ENCODE measurements at regions not wholly inside any gene's neighbourhood (a gene's known extent, or its start where the extent isn't known, plus 50 kb on each side); places are given as distances from the start of the nearest gene placed in this dataset.

DNA sequence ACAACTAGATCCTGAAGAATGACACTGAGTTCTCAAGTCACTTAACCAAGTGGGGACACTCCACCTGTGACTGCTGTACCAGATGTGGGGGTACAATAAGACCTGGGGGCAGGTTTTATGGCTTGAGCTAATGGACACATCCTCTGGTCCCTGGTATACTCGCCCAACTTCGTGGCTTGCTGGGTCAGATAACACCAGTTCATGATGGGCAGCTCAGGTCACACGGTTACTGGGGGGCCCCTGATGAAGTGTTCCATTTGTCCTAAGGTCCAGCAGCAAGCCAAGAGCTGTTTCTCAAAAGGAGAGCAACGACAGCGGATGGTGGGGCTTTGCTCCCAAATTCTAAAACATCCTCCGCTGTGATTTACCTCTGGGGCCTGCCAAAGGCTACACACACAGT lies 1368.4 kb downstream of the BRD1 start:
- no peak for DNase-seq
- H3K4me1 ChIP-seq (ENCODE audit: control insufficient read depth, insufficient read depth, low read length, poor library complexity, severe bottlenecking): no peaks in the 10 kb centered on the region
- H3K36me3 ChIP-seq (ENCODE audit: control insufficient read depth, insufficient read depth, low read length): no peaks in the 10 kb centered on the region
- no peak overlapping the region for H3K4me3 ChIP-seq (ENCODE audit: insufficient read depth, low read depth, low read length, poor library complexity, severe bottlenecking)
- H3K9me3 ChIP-seq (ENCODE audit: control insufficient read depth, low read length): no peaks in the 10 kb centered on the region
- H3K27ac ChIP-seq (ENCODE audit: insufficient read depth, low read length, poor library complexity, severe bottlenecking): no peak overlapping the region
- H3K27me3 ChIP-seq (replicated peaks; ENCODE audit: control insufficient read depth, insufficient read depth, low read length, poor library complexity, severe bottlenecking): no peaks in the 10 kb centered on the region

DNA sequence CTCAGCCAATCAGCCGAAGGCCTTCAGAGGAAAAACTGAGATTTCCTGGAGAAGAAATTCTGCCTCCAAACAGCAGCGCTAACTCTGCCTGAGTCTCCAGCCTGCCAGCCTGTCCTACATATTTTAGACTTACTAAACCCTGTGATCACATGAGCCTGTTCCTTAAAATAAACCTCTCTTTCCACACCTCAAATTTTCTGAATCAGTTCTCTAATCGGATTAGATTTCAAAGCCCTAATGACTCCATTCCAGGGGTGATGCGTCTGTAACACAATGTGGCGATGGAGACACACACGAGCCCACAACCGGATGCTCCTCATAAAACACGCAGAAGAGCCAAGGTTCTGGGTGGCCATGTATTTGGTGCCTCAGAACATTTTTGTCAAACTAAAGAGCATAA lies 1371.2 kb downstream of the BRD1 start:
- H3K4me1 ChIP-seq (ENCODE audit: control insufficient read depth, insufficient read depth, low read length, poor library complexity, severe bottlenecking): no peaks in the 10 kb centered on the region
- no peak overlapping the region for H3K4me3 ChIP-seq (ENCODE audit: insufficient read depth, low read depth, low read length, poor library complexity, severe bottlenecking)
- H3K9me3 ChIP-seq (ENCODE audit: control insufficient read depth, low read length): no peaks in the 10 kb centered on the region
- no peak overlapping the region for H3K27ac ChIP-seq (ENCODE audit: insufficient read depth, low read length, poor library complexity, severe bottlenecking)
- H3K36me3 ChIP-seq (ENCODE audit: control insufficient read depth, insufficient read depth, low read length): no peaks in the 10 kb centered on the region
- DNase-seq: no peak
- no peaks in the 10 kb centered on the region for H3K27me3 ChIP-seq (replicated peaks; ENCODE audit: control insufficient read depth, insufficient read depth, low read length, poor library complexity, severe bottlenecking)

DNA sequence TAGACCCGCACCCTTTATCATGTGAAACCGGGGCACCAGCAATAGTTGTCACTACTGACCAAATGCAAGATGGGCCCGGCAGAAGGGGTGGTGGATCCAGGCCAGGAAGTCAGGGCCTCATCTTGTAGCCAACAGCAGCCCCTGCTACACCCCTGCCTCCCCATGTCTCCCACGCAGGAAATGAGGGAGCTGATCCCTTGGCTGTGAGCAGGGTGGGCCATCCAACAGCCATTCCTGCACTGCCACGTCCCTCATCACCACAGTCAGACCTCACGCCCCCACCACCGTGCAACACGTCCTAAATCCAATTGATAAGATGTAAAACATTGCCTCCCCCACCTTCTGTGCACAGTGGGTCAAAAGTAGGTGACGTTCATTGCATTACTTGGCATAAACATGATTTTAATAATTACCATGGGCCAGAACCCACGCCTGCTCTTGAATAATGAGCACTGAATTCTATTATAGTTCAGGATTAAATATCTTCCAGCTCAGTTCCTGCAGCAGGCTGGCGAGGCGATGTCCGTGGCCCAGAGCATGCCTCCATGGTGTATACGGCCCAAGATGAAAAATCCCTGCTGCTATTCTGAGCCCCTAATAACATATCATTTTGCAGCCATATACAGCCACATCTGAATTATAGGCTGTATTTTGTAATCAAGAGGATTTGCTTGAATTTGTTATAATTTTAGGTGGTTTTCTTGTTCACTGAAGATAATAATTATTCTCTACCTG lies 1373.8 kb downstream of the BRD1 start:
- no peak overlapping the region for H3K4me3 ChIP-seq (ENCODE audit: insufficient read depth, low read depth, low read length, poor library complexity, severe bottlenecking)
- H3K9me3 ChIP-seq (ENCODE audit: control insufficient read depth, low read length): no peaks in the 10 kb centered on the region
- H3K27ac ChIP-seq (ENCODE audit: insufficient read depth, low read length, poor library complexity, severe bottlenecking): no peak overlapping the region
- no peaks in the 10 kb centered on the region for H3K36me3 ChIP-seq (ENCODE audit: control insufficient read depth, insufficient read depth, low read length)
- H3K4me1 ChIP-seq (ENCODE audit: control insufficient read depth, insufficient read depth, low read length, poor library complexity, severe bottlenecking): no peaks in the 10 kb centered on the region
- no peaks in the 10 kb centered on the region for H3K27me3 ChIP-seq (replicated peaks; ENCODE audit: control insufficient read depth, insufficient read depth, low read length, poor library complexity, severe bottlenecking)
- DNase-seq: no peak

DNA sequence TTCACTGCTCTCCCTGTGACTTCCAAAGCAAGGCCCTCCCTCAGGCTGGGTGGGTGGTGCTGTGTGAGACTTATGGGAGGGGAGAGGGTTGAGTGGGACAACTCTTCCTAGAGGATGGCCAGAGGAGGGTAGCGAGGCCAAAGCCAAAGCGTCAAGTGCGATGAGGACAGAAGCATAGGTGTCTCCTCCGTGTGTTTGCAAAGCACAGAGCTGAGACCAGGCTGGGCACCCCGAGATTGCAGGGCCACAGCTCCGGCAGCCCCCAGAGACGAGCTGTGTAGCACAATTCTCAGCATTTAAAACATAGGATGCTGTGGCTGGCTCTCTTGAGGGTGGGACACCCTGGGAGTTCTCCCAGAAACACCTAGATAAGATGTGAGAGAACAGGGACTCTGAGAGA lies 1374.5 kb downstream of the BRD1 start:
- Histone ChIP-seq H3K9me3 (ENCODE audit: control insufficient read depth, low read length) (no peaks in the 10 kb centered on the region), H3K27me3 (replicated peaks; ENCODE audit: control insufficient read depth, insufficient read depth, low read length, poor library complexity, severe bottlenecking) (no peaks in the 10 kb centered on the region), H3K4me1 (ENCODE audit: control insufficient read depth, insufficient read depth, low read length, poor library complexity, severe bottlenecking) (no peaks in the 10 kb centered on the region), H3K4me3 (ENCODE audit: insufficient read depth, low read depth, low read length, poor library complexity, severe bottlenecking) (no peak overlapping the region), H3K36me3 (ENCODE audit: control insufficient read depth, insufficient read depth, low read length) (no peaks in the 10 kb centered on the region), H3K27ac (ENCODE audit: insufficient read depth, low read length, poor library complexity, severe bottlenecking) (no peak overlapping the region)
- no peak for DNase-seq

DNA sequence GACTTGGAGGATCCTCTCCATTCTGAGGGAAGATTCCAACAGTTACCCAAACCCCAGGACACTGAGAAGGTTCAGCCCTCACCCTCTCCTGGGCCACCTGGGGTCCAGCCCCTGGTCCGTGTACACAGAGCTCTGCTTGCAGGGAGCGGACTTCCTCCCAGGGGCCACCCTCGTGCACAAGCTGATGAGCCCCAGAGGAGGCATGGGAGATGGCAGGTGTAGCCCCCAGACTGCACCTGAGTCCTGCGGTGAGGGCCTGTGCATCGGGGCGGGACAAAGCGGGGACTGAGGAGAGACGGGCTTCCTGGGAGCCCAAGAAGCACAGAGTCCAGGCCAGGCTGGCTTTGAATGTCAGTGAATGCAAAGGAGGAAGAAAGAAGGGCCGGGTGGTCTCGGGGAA lies 1374.9 kb downstream of the BRD1 start:
- Histone ChIP-seq H3K4me3 (ENCODE audit: insufficient read depth, low read depth, low read length, poor library complexity, severe bottlenecking) (no peak overlapping the region), H3K27ac (ENCODE audit: insufficient read depth, low read length, poor library complexity, severe bottlenecking) (no peak overlapping the region), H3K27me3 (replicated peaks; ENCODE audit: control insufficient read depth, insufficient read depth, low read length, poor library complexity, severe bottlenecking) (no peaks in the 10 kb centered on the region), H3K36me3 (ENCODE audit: control insufficient read depth, insufficient read depth, low read length) (no peaks in the 10 kb centered on the region), H3K4me1 (ENCODE audit: control insufficient read depth, insufficient read depth, low read length, poor library complexity, severe bottlenecking) (no peaks in the 10 kb centered on the region), H3K9me3 (ENCODE audit: control insufficient read depth, low read length) (no peaks in the 10 kb centered on the region)
- no peak for DNase-seq

DNA sequence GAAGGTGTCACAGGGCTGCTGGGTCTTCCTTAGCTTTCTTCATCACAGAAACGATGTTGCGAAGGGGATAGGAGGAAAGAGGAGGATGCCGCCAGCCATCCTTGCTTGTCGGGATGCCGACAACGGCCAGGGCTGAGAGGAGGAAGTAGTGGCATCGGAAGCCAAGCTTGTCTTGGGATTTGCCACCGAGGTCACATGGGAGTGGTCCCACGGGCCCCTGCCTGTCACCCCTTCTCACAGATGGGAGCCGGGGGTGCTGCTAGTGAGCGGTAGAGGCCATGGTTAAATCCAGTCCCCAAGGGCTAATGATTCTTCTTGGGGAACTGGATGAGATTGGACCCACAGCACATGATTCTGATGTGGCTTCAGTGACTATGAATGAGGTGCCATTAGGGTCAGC lies 1375.8 kb downstream of the BRD1 start:
- H3K27me3 ChIP-seq (replicated peaks; ENCODE audit: control insufficient read depth, insufficient read depth, low read length, poor library complexity, severe bottlenecking): no peaks in the 10 kb centered on the region
- no peak for DNase-seq
- H3K4me3 ChIP-seq (ENCODE audit: insufficient read depth, low read depth, low read length, poor library complexity, severe bottlenecking): no peak overlapping the region
- no peaks in the 10 kb centered on the region for H3K4me1 ChIP-seq (ENCODE audit: control insufficient read depth, insufficient read depth, low read length, poor library complexity, severe bottlenecking)
- H3K27ac ChIP-seq (ENCODE audit: insufficient read depth, low read length, poor library complexity, severe bottlenecking): no peak overlapping the region
- H3K9me3 ChIP-seq (ENCODE audit: control insufficient read depth, low read length): no peaks in the 10 kb centered on the region
- no peaks in the 10 kb centered on the region for H3K36me3 ChIP-seq (ENCODE audit: control insufficient read depth, insufficient read depth, low read length)

DNA sequence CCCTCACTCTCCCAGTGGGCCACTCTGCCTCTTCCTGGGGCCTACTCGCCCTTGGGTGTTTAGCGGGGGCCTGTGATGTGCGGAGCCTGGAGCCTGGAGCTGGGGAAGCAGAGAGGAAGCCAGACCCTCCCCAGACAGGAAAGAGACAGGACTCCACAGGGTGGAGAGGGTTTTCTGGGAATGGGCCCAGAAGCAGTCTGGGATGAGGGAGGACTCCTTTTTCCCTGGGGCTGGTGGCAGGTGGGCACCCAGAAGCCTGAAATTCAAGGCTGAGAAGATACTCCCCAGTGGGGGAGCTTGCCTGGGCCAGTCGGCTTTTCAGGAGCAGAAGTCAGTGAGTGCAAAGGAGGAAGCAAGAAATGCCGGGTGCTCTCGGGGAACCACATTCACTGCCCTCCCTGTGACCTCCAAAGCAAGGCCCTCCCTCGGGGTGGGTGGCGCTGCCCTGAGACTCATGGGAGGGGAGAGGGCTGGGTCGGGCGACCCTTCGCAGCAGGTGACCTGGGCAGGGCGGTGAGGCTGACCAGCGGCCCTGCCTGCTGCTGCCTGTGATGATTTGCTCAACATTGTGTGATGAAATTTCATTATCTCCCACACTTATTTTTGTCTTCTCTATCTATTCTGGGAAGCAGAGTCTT lies 1377.4 kb downstream of the BRD1 start:
- Histone ChIP-seq H3K36me3 (ENCODE audit: control insufficient read depth, insufficient read depth, low read length) (no peaks in the 10 kb centered on the region), H3K9me3 (ENCODE audit: control insufficient read depth, low read length) (no peaks in the 10 kb centered on the region), H3K27me3 (replicated peaks; ENCODE audit: control insufficient read depth, insufficient read depth, low read length, poor library complexity, severe bottlenecking) (no peaks in the 10 kb centered on the region), H3K27ac (ENCODE audit: insufficient read depth, low read length, poor library complexity, severe bottlenecking) (no peak overlapping the region), H3K4me3 (ENCODE audit: insufficient read depth, low read depth, low read length, poor library complexity, severe bottlenecking) (no peak overlapping the region), H3K4me1 (ENCODE audit: control insufficient read depth, insufficient read depth, low read length, poor library complexity, severe bottlenecking) (no peaks in the 10 kb centered on the region)
- no peak for DNase-seq

DNA sequence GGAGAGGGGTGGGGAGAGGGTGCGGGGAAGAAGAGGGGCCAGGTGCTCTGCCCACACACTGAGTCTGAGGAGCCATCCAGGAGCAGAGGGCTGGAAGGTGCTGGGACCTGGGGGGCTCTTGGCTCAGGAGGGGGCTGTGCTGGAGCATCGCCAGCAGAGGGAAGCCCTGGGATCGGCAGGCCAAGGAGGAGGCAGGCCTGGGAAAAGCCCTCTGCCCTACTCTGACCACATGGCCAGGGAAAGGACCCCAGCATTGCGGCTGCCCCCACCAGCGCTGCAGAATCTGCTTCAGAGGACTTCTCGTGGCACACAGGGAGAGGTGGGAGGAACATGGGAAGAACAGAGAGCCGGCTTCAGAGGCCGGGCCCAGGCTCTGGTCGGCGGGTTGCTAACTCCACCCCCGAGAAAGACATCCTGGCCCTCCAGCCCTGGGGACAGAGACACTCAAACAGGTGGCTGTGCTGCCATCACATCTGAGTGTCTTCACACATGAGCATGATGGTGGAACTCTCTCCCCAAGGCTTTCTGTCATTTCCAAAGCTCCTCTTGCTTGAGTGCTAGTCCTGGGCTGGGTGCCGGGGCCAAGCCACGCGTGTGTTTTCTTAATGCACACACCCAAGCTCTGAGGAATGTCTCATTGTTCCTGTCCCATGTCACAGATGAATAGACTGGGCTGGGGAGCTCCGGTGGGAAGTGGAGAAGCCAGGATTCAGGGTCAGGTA lies 1378.0 kb downstream of the BRD1 start:
- Histone ChIP-seq H3K27me3 (replicated peaks; ENCODE audit: control insufficient read depth, insufficient read depth, low read length, poor library complexity, severe bottlenecking) (no peaks in the 10 kb centered on the region), H3K9me3 (ENCODE audit: control insufficient read depth, low read length) (no peaks in the 10 kb centered on the region), H3K36me3 (ENCODE audit: control insufficient read depth, insufficient read depth, low read length) (no peaks in the 10 kb centered on the region), H3K4me3 (ENCODE audit: insufficient read depth, low read depth, low read length, poor library complexity, severe bottlenecking) (no peak overlapping the region), H3K4me1 (ENCODE audit: control insufficient read depth, insufficient read depth, low read length, poor library complexity, severe bottlenecking) (no peaks in the 10 kb centered on the region), H3K27ac (ENCODE audit: insufficient read depth, low read length, poor library complexity, severe bottlenecking) (no peak overlapping the region)
- DNase-seq: no peak

DNA sequence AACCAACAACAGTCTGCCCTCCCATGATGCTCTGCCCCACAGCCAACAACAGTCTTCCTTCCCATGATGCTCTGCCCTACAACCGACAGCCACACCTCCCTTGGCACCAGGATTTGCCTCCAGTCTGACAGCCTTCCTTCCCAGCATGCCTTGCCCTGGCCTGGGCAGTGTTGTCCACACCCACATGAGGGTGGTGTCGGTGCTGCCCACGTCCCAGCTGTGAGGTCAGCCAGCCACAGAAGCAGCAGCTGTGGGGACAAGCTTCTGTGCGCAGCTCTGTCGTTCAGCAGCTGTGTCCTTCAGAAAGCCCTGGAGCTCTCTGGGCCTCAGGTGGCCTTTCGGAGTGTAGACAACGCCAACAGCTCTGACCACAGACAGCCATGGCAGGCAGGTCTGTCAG lies 1378.9 kb downstream of the BRD1 start:
- no peaks in the 10 kb centered on the region for H3K36me3 ChIP-seq (ENCODE audit: control insufficient read depth, insufficient read depth, low read length)
- H3K9me3 ChIP-seq (ENCODE audit: control insufficient read depth, low read length): no peaks in the 10 kb centered on the region
- H3K27ac ChIP-seq (ENCODE audit: insufficient read depth, low read length, poor library complexity, severe bottlenecking): no peak overlapping the region
- DNase-seq: no peak
- no peak overlapping the region for H3K4me3 ChIP-seq (ENCODE audit: insufficient read depth, low read depth, low read length, poor library complexity, severe bottlenecking)
- H3K27me3 ChIP-seq (replicated peaks; ENCODE audit: control insufficient read depth, insufficient read depth, low read length, poor library complexity, severe bottlenecking): no peaks in the 10 kb centered on the region
- H3K4me1 ChIP-seq (ENCODE audit: control insufficient read depth, insufficient read depth, low read length, poor library complexity, severe bottlenecking): no peaks in the 10 kb centered on the region

DNA sequence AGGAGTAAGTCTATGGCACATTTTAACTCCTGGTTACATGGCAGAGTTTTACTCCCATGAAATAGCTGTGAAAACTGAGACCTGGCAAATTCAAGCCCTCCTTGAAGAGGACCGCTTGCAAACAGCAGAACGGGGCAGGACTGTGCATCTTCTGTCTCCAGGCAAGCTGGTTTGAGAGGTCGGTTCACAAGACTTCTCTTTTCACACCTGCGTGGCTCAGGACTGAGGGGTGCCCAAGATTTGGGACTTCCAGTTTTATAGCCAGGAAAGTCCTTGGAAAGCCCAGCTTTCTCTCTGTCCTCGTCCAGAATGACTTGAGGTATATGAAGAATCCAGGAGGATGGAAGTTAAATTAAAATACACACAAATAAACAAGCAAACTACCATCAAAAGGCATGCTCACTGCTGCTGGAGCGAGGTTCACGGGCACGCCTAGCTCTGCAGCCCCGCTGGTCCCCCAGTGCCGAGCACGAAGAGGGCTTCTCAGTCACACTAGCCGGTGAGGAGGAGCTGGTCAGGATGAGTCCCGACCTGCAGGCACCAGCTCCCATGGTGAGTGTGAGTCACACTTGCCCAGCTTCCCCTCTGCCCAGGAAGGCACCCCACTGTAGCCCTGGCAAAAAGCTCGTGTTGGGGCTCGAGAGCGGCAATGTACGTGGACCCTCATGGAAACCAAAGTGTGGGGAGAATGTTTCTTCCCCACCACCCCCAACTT lies 1382.4 kb downstream of the BRD1 start:
- H3K27ac ChIP-seq (ENCODE audit: insufficient read depth, low read length, poor library complexity, severe bottlenecking): no peak overlapping the region
- H3K27me3 ChIP-seq (replicated peaks; ENCODE audit: control insufficient read depth, insufficient read depth, low read length, poor library complexity, severe bottlenecking): no peaks in the 10 kb centered on the region
- DNase-seq: no peak
- H3K4me3 ChIP-seq (ENCODE audit: insufficient read depth, low read depth, low read length, poor library complexity, severe bottlenecking): no peak overlapping the region
- no peaks in the 10 kb centered on the region for H3K9me3 ChIP-seq (ENCODE audit: control insufficient read depth, low read length)
- H3K4me1 ChIP-seq (ENCODE audit: control insufficient read depth, insufficient read depth, low read length, poor library complexity, severe bottlenecking): no peaks in the 10 kb centered on the region
- no peaks in the 10 kb centered on the region for H3K36me3 ChIP-seq (ENCODE audit: control insufficient read depth, insufficient read depth, low read length)
